ENCODE measurements at regions not wholly inside any gene's neighbourhood (a gene's known extent, or its start where the extent isn't known, plus 50 kb on each side); places are given as distances from the start of the nearest gene placed in this dataset.

DNA sequence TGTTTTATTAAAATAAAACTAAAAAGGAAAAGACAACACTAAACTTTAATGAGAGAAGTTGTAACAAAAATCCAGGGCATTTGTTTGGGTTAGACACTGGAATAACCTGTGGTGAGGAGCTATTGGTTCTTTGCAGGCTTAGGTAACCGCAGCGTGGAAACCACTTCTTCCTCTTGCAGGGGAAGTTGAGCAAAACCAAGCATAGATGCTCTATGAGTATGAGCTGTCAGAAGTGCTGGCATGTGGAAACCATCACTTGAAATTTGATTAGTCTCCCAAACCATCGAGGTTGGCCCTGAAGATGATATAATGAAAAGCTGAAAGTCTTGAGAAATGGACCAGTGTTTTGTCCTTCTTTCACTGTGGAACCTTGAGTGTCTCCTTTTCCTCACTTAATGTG lies 127.1 kb upstream of the RBMS3 start:
- TF ChIP-seq ETV6 (conservative IDR thresholded peaks at IDR 0.05 in 1 of 2, IDR thresholded peaks at IDR 0.05 in 1 of 2; ENCODE audit: borderline replicate concordance in 1 of 2, low read depth in 1 of 2), result peak in 1 of 2 experiments; percentile 56; a peak in 1 of 4 replicates
- TF ChIP-seq, protein P1, sequence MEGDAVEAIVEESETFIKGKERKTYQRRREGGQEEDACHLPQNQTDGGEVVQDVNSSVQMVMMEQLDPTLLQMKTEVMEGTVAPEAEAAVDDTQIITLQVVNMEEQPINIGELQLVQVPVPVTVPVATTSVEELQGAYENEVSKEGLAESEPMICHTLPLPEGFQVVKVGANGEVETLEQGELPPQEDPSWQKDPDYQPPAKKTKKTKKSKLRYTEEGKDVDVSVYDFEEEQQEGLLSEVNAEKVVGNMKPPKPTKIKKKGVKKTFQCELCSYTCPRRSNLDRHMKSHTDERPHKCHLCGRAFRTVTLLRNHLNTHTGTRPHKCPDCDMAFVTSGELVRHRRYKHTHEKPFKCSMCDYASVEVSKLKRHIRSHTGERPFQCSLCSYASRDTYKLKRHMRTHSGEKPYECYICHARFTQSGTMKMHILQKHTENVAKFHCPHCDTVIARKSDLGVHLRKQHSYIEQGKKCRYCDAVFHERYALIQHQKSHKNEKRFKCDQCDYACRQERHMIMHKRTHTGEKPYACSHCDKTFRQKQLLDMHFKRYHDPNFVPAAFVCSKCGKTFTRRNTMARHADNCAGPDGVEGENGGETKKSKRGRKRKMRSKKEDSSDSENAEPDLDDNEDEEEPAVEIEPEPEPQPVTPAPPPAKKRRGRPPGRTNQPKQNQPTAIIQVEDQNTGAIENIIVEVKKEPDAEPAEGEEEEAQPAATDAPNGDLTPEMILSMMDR (IDR thresholded peaks at IDR 0.05 in 2 of 3, conservative IDR thresholded peaks at IDR 0.05 in 1 of 3; ENCODE audit: control insufficient read depth in 2 of 3, extremely low read depth in 1 of 3, insufficient read depth in 1 of 3, low read depth in 3 of 3, low read length in 3 of 3), result no peak
- TF ChIP-seq, protein P2, sequence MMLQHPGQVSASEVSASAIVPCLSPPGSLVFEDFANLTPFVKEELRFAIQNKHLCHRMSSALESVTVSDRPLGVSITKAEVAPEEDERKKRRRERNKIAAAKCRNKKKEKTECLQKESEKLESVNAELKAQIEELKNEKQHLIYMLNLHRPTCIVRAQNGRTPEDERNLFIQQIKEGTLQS (IDR thresholded peaks at IDR 0.05; ENCODE audit: borderline replicate concordance, extremely low read depth, low read depth, low read length), result no peak
- no peak for TF ChIP-seq BHLHE40 (IDR thresholded peaks at IDR 0.05; ENCODE audit: borderline replicate concordance in 1 of 2, low read depth in 2 of 2, low read length in 1 of 2)
- no peak for TF ChIP-seq RFX5 (IDR thresholded peaks at IDR 0.05; ENCODE audit: low read depth, low read length)

Measured in GM12878 (cell line).